ENCODE measurements at regions not wholly inside any gene's neighbourhood (a gene's known extent, or its start where the extent isn't known, plus 50 kb on each side); places are given as distances from the start of the nearest gene placed in this dataset.

DNA sequence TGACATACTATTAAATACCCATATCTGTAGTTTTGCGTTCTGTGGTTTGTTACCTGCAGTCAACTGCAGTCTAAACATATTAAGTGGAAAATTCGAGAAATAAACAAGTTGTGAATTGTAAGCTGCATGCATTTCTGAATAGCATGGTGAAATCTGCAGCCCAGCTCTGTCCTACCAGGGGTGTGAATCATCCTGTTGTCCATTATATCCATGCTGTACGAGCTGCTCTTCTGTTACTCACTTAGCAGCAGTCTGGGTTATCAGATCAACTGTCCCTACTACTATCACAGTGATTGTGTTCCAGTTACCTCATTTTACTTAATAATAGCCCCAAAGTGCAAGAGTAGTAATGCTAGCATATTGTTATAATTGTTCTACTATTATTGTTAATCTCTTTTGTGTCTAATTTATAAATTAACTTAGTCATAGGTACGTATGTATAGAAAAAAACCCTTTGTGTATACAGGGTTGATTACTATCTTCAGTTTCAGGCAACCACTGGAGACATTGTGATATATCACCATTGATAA, 173.7 kb upstream of the FAT4 start:
- peak; percentile 35 for DNase-seq (ENCODE audit: low spot score)

DNA sequence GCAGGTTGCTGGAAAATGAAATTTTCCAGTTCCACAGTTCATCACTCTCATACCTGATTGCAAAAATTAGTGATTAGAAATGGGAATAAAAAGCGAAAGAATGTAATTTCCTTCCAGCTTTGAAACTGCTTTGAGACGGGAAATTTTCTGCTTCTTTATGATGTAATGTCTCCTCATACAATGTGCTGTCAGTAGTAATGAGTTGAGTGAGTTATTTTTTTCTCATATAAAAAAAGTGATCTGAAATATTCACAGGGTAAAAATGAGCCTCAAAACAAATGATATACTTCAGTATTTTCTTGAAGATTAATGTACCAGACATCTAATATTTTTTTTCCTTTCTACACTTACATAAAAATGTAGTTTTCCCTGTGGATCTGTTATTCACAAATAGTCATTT, 179.1 kb upstream of the FAT4 start:
- no peak for DNase-seq (ENCODE audit: low spot score)

DNA sequence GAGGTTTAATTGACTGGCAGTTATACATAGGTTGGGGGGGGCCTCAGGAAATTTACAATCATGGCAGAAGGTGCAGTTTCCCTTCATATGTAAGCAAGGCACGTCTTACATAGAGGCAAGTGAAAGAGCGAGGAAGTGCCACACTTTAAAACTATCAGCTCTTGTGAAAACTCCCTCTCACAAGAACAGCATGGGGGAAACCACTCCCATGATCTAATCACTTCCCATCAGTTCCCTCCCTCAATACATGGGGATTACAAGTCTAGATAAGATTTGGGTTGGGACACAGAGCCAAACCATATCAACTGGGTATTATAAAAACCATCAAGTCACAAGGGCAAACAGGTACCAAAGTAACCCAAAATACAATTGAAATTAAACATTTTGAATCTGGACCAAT, 182.0 kb upstream of the FAT4 start:
- no peak for DNase-seq (ENCODE audit: low spot score)

DNA sequence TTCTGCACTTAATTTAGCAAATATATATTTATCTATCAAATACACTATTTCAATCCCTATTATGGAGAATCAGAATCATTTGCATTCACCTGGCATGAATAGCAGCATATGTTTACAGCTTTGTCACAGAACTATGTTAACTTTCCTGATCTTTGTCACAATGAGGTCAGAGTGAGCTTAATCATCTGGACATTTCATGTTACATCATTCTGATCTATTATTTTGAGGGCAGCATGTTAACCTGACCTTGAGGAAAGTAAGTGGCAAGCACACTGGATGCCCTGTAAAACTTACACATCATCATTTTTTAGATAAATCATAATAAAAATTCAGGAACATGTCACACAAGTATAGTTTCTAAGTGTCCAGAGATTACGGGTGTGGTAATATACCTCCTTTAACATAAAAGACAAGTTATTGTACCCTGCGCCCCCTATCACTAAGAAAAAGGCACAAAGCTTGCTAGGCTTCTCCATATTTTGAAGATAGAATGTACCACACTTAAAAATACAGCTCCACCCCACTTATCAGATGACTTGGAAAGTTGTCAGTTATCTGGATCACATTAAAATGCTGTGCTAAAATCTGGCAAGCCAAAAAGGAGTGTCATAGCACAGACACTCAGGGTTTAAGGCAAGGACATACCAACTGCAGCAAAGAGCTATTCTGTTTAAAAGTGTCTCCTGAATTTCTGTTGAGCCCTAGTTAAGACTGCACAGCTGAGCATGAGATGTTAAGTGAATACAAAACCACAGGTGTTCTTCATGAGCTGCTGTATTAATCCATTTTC, 182.7 kb upstream of the FAT4 start:
- peak; percentile 17 for DNase-seq (ENCODE audit: low spot score)

DNA sequence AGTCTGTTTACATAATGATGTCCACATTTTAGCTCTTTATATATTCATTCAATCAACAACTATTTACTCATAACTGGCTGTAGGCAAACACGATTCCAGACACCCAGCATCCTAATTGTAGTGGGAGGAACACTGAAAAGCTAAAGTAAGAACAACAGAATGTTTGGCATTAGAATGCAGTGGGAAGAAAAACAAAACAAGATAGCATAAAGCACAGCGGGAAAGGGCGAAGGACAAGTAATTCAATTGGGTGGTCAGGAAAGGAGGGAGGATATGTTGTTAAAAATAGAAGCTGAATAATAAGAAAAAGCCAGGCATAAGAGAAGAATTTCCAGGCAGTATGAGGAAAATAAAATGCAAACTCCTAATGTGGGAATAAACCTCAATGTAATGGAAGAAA, 189.5 kb upstream of the FAT4 start:
- DNase-seq (ENCODE audit: low spot score), result no peak

DNA sequence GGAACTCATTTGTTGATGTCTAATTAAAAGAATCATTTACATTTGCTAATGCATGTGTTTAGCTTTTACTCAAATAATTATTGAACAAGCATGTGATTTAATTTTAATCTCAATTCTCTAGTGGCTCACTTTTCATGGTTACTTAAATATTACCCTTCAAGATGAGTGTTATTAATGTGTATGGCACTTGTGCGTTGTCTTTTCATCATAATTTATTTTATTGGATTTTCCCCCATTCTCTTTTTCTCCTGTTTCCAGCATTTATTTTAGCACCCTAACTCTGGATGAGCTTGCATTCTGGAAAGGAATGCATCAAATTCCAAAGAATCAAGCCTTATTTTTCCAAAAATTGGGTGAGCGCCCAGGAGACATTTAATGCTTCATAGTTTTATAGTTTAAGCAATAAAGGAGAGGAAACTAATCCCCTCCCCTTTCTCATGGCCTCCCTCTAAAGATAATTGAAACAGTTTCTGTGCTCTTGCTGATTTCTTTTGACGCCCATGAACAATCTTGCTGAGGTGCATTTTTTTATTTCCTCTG, 191.1 kb upstream of the FAT4 start:
- DNase-seq (ENCODE audit: low spot score), result peak; percentile 5

DNA sequence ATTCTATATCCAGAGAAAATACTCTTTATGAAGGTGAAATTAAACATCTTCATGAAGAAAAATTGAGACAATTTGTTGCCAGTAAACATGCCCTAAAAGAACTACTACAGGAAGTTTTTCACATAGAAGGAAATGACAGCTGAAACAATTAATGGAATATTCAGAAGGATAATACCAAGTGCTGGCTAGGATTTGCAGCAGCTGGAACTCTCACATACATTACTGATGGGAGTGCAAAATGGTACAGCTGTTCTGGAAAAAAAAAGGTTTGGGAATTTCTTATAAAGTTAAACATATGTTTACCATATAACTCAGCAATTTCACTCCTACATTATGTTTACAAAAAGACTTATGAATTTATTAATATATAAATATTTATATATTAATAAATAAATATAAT, 193.2 kb upstream of the FAT4 start:
- no peak for DNase-seq (ENCODE audit: low spot score)

DNA sequence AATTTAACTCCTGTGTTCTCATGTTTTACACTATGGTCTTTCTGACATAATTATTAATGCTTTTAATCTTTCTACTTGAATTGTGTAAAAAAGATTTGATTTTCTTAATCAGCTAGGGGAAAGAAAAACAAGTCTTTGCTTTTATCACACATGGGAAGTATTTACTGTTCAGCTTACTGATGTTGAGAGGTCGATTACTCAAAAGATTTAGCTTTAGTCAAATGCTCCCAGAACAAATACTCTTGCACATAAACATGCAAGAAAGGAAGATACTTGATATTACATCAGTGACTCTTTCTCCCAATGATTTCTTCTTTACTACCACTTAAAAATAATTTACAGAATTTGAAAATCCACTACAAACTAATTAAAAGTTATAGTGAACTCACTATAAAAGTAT, 198.3 kb upstream of the FAT4 start:
- no peak for DNase-seq (ENCODE audit: low spot score)

DNA sequence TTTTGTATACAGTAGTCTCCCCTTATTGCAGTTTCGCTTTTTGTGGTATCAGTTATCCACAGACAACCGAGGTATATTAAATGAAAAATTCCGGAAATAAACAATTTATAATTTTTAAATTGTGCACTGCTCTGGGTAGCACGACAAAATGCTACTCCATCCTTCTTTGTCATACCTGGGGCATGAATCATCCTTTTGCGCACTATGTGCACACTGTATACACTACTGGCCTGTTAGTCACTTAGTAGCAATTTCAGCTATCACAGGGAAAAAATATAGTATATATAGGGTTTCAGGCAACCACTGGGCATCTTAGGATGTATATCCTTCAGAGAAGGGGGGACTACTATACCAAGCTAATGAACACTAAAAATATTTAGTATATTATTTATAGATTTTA, 198.8 kb upstream of the FAT4 start:
- DNase-seq (ENCODE audit: low spot score), result no peak

DNA sequence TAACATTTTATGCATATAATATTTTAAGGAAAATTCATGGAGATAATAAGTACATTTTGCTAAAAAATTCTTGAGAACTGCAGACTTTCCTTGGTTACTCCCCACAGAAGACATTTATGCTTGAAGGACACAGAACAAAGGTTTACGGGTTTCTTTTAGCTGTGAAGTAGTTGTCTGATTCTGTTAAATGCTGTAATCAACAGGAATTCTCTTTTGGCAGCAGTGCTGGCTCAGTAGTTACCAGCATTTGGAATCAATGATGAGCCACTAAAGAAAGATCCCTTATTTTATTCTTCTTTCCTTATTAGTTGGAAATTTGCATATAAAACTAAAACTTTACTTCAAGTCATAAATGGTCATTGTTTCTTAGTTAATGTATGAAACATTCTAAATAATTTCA, 199.3 kb upstream of the FAT4 start:
- DNase-seq (ENCODE audit: low spot score), result peak; percentile 10

DNA sequence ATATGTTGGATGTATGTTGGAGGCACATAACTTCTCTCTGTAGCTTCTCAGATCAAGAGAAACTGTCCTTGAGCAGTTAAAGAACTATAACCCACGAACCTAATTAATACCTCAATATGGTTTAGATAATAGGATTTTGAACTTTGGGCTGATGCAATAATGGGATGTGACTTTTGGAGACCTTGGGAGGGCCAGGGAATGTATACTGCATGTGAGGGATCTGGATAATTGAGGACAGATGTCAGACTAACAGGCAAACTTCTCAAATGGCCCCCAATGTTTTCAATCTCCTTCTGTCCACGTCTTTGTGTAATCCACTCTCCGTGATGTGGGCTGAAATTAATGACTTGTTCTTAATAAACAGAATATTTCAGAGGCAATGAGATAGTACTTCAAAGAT, 202.2 kb upstream of the FAT4 start:
- DNase-seq (ENCODE audit: low spot score), result no peak

DNA sequence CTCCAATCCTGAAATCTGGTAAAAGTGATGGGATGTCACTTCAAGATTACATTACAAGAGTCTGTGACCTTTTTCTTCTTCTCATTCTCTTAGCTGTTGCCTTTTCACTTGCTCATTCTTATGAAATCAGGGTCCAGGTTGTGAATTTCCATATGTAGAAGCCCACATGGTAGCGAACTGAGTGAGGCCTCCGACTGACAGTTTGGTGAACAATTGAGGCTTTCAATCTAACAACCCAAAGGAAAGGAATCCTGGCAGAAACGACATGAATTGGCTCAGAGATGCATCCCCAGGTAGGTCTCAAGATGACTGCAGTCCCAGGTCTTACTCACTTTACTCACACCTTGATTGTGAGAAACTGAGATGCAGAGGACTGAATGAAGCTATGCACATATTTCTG, 203.4 kb upstream of the FAT4 start:
- no peak for DNase-seq (ENCODE audit: low spot score)

DNA sequence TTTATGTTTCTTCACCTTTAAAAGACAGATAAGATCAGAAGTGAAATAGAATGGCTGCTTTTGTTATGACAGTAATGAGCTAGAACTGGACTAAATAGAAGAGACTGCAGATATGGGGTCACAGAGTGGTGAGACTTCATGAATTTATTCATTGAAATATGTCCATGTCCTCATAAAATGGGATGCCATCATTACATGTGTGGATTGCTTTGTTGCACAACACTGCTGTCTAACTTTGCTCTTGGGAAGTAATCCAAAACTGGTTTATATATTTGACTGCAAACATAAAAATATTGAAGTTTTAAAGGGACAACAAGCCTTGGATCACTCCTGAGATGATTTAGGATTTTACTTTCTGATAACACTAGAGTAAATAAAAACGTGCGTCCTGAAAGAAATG, 209.2 kb upstream of the FAT4 start:
- DNase-seq (ENCODE audit: low spot score), result peak; percentile 5

DNA sequence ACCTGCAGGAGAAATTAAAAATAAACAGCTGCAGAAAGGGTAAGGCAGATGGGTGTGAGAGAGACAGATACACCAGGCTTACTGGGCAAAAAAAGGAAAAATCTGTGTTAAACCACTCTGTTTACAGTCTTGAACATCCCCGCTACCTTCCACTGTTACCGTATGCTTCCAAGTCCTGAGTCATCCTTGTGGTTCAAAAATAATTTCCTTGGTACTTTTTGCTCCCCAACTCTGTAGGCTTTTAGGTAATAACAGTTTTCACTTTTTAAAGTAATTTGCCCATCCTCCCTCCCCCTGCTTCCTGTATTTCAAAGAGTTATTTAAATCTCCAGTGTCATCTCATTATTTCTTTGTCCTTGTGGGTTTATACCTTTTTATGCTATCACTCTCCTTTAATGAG, 210.1 kb upstream of the FAT4 start:
- no peak for DNase-seq (ENCODE audit: low spot score)

DNA sequence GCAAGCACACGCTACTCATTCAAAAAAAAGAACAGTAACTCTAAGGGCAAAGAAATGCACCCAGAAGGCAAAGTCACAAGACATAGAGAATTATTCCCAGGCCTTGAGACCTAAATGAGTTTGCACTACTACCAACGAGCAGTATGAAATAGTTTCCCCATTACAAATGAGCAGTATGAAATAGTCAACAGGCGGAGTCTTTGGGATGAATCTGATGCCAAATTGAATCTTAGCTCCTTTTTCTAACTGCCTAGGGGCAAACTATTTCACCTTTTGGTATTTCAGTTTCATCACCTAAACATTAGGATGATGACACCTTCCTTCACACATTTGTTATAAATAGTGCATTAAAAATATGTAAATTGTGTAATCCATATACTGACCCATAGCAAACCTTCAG, 213.0 kb upstream of the FAT4 start:
- DNase-seq (ENCODE audit: low spot score), result no peak

DNA sequence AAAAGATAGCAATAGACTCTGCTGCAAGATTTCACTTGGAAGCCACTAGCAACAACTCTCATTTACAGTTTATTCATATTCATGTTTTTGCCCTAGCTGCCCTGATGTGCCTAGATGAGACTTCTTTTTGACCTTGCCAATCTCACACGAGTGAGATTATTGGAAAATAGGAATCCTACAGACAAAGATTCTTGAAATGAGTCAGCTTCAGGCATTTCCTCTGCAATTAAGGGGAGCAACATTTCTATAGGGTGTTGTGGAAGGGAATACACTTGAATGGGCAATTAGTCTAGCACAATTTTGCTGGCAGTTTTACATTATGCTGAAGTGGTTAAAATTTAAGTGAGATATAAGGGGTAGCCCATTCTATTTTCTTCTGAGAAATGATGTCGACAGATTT, 217.0 kb upstream of the FAT4 start:
- no peak for DNase-seq (ENCODE audit: low spot score)

DNA sequence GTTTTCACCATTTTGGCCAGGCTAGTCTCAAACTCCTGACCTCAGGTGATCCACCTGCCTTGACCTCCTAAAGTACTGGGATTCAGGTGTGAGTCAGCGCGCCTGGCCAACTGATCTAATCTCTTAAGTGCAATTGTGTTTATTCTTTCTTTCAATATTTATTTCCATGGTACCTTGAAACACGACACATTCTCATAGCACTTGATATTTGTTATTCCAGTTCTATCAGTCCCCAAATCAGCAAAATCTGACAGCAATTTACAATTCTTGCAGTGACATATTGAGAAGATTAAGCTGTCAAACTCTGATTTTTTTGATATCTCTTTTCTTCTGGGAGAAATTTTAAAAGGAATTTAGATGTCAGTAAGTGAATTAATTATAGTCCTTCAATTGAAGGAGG, 218.1 kb upstream of the FAT4 start:
- no peak for DNase-seq (ENCODE audit: low spot score)

DNA sequence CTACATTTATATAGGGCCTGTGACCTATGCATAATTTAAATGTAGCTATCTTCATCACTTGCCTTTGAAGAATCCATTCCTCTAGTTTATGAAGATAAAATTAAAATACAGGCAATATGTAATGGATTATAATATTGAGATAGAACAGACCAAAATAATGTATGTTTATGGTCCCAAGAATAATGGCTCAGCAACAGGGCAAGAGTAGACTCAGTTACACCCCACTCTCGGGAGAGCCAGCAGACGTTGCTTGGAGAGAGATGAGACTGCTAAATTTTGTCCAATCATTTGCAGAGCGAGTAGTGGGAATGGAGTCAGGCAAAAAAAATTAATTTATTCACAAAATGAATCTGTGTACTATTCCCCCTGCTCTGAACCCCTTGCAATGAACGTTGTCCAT, 223.2 kb upstream of the FAT4 start:
- no peak for DNase-seq (ENCODE audit: low spot score)

DNA sequence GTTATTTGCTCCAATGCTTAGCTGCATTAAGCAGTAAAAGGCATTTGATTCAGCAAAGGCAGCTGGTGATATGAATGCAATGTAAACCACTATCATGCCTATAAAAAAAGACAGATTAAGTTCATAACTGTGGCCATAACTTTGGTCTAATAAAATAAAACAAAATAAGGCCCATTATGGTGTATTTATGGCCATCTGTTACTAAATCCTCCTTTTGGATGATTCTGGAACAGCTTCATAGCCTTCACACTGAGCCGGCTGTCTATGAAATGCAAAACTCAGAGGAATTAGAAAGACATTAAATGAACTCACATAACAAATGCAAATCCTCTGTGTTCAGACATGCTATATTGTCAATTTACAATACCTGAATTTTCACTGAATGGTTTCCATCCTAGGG, 223.7 kb upstream of the FAT4 start:
- DNase-seq (ENCODE audit: low spot score), result no peak

DNA sequence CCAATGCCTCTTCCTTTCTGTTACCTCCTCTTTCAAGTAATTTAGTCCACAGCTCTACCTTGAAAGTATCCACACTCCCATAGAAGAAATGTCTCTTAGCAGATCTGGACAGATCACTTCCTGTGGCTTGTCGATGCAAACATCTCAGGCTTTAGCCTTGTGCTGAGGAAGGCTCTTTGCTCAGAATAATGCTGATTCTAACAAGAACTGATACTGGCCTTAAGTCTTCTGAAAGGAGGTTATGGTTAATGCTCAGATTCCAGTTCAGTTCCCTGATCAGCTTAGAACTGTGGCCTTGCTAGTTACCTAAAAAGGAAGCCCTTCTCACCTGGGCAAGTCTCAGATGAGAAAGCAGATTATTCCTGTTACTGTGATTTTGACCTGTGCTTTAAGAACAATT, 230.1 kb upstream of the FAT4 start:
- DNase-seq (ENCODE audit: low spot score), result no peak

DNA sequence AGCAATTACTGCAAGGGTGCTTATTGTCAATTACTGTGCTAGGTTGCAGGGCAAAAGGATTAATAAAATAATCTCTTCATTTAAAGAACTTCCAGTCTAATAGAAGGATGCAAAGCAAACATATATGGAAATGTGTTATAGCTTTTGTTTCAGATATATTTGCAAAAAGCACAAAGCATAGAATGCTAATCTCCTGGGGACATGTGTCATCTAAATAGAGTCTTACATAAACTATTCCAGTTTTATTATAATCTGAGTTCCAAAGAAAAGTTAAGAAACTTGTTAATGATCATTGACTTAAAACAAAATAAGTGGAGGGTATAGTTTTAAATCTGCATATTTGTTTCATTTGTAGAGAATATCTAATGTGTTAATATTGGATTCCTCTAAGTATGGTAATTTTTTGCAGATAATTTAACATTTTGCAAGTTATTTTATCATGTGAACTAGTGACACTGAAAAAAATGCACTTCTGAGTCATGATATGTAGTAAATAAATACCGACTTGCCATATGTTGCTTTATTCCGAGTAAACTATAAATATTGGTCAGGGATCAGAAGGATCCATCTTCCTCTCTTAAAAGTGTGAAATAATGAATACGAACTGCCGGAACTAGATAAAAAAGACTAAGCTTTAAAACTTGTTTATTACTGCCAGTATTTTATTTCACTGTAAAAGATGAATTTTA, 231.9 kb upstream of the FAT4 start:
- no peak for DNase-seq (ENCODE audit: low spot score)

DNA sequence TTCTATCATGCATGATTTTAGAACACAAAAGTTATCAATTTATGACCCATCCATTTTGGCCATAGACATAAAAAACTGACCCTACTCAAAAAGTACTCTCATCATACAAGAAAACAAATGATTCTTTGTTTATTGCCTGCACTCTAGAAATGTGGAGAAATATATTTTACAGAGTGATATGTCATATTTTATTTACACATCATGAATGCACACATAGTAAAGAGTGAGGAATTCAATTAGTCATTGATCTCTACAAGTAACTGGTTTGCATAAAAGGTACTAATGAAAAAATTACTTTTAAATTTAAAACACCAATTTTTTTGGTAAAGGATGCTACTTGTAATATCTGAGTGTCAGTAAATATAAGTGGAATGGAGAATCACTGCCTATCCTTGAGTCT, 242.5 kb upstream of the FAT4 start:
- no peak for DNase-seq (ENCODE audit: low spot score)

DNA sequence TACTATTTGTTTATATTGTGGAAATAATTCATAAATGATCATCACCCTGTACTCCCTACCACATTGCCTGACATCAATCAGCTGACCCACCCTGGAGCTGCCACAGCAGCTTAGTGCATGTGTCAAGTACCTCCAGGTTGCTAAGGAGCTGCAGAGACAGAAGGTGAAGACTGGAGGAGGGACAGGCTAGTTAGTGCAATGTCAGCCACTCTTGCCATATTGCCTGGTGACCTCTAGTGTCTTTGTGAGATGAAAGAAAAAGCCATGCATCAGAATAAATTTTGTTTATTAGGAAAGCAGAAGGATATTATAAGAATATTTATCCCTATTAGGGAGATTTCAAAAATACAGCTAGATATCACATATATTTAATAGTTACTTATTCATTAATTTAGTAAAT, 243.9 kb upstream of the FAT4 start:
- DNase-seq (ENCODE audit: low spot score), result no peak
